ENCODE measurements at regions not wholly inside any gene's neighbourhood (a gene's known extent, or its start where the extent isn't known, plus 50 kb on each side); places are given as distances from the start of the nearest gene placed in this dataset.

DNA sequence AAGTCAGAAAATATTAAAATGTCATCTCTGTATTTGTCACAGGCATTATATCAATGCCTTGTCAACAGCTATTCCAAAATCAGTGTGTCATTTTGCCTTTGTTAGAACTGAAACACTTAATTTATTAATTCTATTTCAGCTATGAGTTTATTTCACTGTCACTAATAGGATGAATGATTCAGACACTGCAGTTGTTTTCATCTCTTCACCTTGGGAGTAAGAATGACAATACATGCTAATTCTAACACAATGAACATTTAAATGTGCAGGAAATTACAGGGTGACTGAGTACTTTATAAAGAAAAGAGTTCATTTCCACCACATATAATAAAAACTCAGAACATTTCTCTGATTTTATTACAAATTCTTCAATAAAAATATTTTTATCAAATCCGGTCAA lies 109.7 kb downstream of the P2RY1 start:
- TF ChIP-seq POU2F2 (IDR thresholded peaks at IDR 0.05; ENCODE audit: low read depth, low read length) (no peak), POLR2A (IDR thresholded peaks at IDR 0.05; ENCODE audit: low read depth, low read length) (no peak), SPI1 (IDR thresholded peaks at IDR 0.05; ENCODE audit: low read depth, low read length) (no peak), TAF1 (IDR thresholded peaks at IDR 0.05; ENCODE audit: low read depth, low read length) (no peak)
- no peak for DNase-seq (ENCODE audit: insufficient read length, low spot score)
- FAIRE-seq = no peak

DNA sequence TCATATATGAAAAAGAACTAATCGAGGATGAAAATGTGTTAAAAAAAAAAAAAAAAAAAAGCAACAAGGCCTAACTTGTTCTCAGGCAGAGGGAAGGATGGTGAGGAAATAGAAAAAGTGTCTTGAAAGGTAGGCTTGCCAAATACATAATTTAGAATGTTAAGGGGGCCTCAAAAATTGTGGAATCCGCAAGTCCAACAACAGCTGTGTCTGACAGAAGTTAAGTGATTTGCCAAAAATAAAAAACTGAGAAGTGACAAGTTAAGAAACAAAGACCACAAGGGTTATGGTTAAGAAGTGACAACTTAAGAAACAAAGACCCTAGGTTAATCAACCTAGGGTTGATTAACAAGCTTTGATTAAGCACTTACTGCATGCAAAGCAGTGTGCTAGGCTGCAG lies 110.6 kb downstream of the P2RY1 start:
- FAIRE-seq = no peak
- TF ChIP-seq POU2F2 (IDR thresholded peaks at IDR 0.05; ENCODE audit: low read depth, low read length) = no peak
- TF ChIP-seq SPI1 (IDR thresholded peaks at IDR 0.05; ENCODE audit: low read depth, low read length) = no peak
- TF ChIP-seq POLR2A (IDR thresholded peaks at IDR 0.05; ENCODE audit: low read depth, low read length) = no peak
- no peak for TF ChIP-seq POLR2AphosphoS5 (IDR thresholded peaks at IDR 0.05; ENCODE audit: low read depth, low read length)
- TF ChIP-seq TAF1 (IDR thresholded peaks at IDR 0.05; ENCODE audit: low read depth, low read length) = no peak
- TF ChIP-seq PAX5 (IDR thresholded peaks at IDR 0.05; ENCODE audit: insufficient read depth, low read length, severe bottlenecking) = no peak

DNA sequence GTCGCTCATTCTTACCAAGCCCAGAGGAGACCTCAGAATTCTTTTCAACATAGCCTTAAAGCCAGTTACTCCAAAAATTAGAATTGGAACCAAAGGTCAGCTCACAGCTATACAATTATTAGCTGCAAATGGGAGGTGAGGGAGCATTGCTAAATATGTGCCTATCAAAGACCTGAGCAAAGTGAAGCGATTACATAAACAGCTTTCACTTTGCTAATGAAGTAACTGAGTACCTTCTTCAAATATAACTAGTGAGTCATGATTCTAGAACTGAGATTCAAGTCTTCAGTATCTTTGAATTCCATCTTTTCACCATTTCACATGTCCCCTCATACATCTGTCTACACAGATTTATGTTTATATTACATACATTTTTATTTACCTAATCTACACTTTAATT lies 122.6 kb downstream of the P2RY1 start:
- FAIRE-seq (no peak), DNase-seq (ENCODE audit: insufficient read length, low spot score) (no peak)
- no peak for TF ChIP-seq TAF1 (IDR thresholded peaks at IDR 0.05; ENCODE audit: low read depth, low read length)
- TF ChIP-seq POLR2A (IDR thresholded peaks at IDR 0.05; ENCODE audit: low read depth, low read length) = no peak
- TF ChIP-seq POLR2AphosphoS5 (IDR thresholded peaks at IDR 0.05; ENCODE audit: low read depth, low read length) = no peak
- TF ChIP-seq SPI1 (IDR thresholded peaks at IDR 0.05; ENCODE audit: low read depth, low read length) = no peak
- no peak for TF ChIP-seq PAX5 (IDR thresholded peaks at IDR 0.05; ENCODE audit: insufficient read depth, low read length, severe bottlenecking)
- no peak for TF ChIP-seq POU2F2 (IDR thresholded peaks at IDR 0.05; ENCODE audit: low read depth, low read length)

More for the DNA sequence above, 110.6 kb downstream of the P2RY1 start:
- DNase-seq (ENCODE audit: insufficient read length, low spot score) = no peak

DNA sequence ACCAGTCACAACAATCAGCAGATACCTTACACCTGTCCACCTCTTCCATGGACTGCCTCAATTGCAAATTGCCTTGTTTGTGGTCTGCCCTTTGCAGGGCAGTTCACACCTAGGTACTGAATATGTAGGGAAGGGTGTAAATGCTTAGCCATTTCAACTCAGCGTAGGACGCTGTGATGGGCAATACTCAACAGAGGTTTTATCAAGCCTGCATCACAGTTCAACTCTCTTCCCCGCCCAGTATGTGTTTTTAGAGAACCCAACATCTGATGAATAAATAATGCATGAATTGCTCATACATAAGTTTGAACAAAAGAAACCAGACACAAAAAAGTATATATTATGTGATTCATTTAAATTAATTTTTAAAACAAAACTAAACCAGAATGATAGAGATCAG lies 124.4 kb downstream of the P2RY1 start:
- DNase-seq (ENCODE audit: insufficient read length, low spot score) = no peak
- FAIRE-seq = no peak
- no peak for TF ChIP-seq SPI1 (IDR thresholded peaks at IDR 0.05; ENCODE audit: low read depth, low read length)
- no peak for TF ChIP-seq TAF1 (IDR thresholded peaks at IDR 0.05; ENCODE audit: low read depth, low read length)
- TF ChIP-seq POLR2AphosphoS5 (IDR thresholded peaks at IDR 0.05; ENCODE audit: low read depth, low read length) = no peak
- TF ChIP-seq POLR2A (IDR thresholded peaks at IDR 0.05; ENCODE audit: low read depth, low read length) = no peak
- no peak for TF ChIP-seq PAX5 (IDR thresholded peaks at IDR 0.05; ENCODE audit: insufficient read depth, low read length, severe bottlenecking)
- no peak for TF ChIP-seq POU2F2 (IDR thresholded peaks at IDR 0.05; ENCODE audit: low read depth, low read length)

DNA sequence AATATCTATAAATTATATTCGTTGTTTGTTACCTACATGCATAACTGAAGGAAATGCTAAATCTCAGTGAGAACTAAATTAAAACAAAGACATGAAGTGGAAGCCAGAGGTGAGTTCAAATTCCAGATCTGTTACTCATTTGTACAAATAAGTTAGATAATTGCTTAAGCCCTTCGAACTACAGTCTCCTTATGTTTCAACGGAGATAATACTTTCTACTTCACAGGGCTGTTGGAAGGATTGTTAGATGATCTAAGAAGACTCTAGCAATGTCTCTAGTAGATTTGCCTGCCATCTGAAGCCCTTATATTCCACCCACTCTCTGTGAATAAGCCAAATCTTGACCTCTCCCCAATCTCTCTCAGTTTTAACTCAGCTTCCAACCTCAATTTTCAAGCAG lies 125.8 kb downstream of the P2RY1 start:
- FAIRE-seq = no peak
- no peak for DNase-seq (ENCODE audit: insufficient read length, low spot score)
- TF ChIP-seq SPI1 (IDR thresholded peaks at IDR 0.05; ENCODE audit: low read depth, low read length) (no peak), TAF1 (IDR thresholded peaks at IDR 0.05; ENCODE audit: low read depth, low read length) (no peak), POLR2A (IDR thresholded peaks at IDR 0.05; ENCODE audit: low read depth, low read length) (no peak), POLR2AphosphoS5 (IDR thresholded peaks at IDR 0.05; ENCODE audit: low read depth, low read length) (no peak), PAX5 (IDR thresholded peaks at IDR 0.05; ENCODE audit: insufficient read depth, low read length, severe bottlenecking) (no peak), POU2F2 (IDR thresholded peaks at IDR 0.05; ENCODE audit: low read depth, low read length) (no peak)

GRCh38 chr3:152961323-152961722 lies 126.4 kb downstream of the P2RY1 start:
- FAIRE-seq (no peak), DNase-seq (ENCODE audit: insufficient read length, low spot score) (peak; percentile 3)
- no peak for TF ChIP-seq POLR2A (IDR thresholded peaks at IDR 0.05; ENCODE audit: low read depth, low read length)
- TF ChIP-seq PAX5 (IDR thresholded peaks at IDR 0.05; ENCODE audit: insufficient read depth, low read length, severe bottlenecking) = no peak
- TF ChIP-seq TAF1 (IDR thresholded peaks at IDR 0.05; ENCODE audit: low read depth, low read length) = no peak
- no peak for TF ChIP-seq POU2F2 (IDR thresholded peaks at IDR 0.05; ENCODE audit: low read depth, low read length)
- no peak for TF ChIP-seq SPI1 (IDR thresholded peaks at IDR 0.05; ENCODE audit: low read depth, low read length)
- no peak for TF ChIP-seq POLR2AphosphoS5 (IDR thresholded peaks at IDR 0.05; ENCODE audit: low read depth, low read length)

DNA sequence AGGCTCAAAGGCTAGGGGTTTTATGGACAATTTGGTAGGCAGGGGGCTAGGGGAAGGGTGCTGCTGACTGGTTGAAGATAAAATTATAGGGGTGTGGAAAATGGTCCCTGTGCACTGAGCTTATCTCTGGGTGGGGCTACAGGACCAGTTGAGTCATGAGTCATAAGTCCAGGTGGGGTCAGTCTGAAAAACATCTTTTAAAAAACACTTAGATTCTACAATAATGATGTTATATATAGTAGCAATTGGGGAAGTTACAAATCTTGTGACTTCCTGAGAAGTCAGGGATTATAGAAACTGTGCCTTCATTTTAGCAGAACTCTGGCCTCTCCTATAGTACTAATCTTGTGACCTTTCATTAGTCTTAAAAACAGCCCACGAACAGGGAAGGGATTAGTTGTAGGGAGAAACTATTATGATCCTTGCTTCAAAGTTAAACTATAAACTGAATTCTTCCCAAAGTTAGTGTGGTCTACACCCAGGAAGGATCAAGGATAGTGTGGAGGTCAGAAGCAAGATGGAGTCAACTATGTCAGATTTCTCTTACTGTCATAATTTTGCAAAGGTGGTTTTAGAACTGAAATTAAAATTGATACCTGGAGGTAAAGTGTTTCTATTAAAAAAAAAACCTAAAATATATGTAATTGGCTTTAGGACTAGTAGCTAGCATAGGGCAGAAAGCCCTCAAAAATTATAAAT lies 130.1 kb downstream of the P2RY1 start:
- TF ChIP-seq POLR2A (IDR thresholded peaks at IDR 0.05; ENCODE audit: low read depth, low read length) (no peak), POLR2AphosphoS5 (IDR thresholded peaks at IDR 0.05; ENCODE audit: low read depth, low read length) (no peak), PAX5 (IDR thresholded peaks at IDR 0.05; ENCODE audit: insufficient read depth, low read length, severe bottlenecking) (no peak), POU2F2 (IDR thresholded peaks at IDR 0.05; ENCODE audit: low read depth, low read length) (no peak), TAF1 (IDR thresholded peaks at IDR 0.05; ENCODE audit: low read depth, low read length) (no peak), SPI1 (IDR thresholded peaks at IDR 0.05; ENCODE audit: low read depth, low read length) (no peak)
- DNase-seq (ENCODE audit: insufficient read length, low spot score) (no peak), FAIRE-seq (no peak)

DNA sequence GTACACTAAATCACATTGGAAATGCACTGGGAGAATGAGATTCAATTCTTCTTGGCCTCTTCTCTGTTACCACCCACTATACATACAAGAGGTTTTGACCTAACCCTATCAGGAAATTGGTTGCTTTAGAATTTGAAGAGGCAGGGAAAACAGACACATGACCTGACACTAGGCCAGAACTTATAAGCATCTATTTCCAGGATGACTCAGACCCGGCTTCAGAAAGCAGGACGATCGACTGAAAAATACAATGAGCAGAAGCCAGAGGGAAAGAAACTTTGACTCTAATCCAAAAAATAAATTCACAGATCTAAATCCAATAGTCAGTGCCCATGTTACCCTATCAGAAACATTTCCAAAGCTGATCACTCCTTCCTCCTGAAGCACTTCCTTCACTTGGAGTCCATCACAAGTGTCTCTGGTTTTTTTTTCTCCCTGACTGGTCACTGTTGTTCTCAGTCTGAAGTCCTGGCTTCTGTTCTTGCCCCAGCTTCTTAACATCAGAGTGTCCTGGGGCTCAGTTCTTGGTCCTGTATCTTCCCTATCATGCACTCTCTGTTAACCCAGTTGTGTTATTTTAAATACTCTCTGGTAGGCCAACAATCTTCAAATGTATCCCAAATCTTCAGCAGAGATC lies 133.6 kb downstream of the P2RY1 start:
- TF ChIP-seq POLR2AphosphoS5 (IDR thresholded peaks at IDR 0.05; ENCODE audit: low read depth, low read length) (no peak), POU2F2 (IDR thresholded peaks at IDR 0.05; ENCODE audit: low read depth, low read length) (no peak), SPI1 (IDR thresholded peaks at IDR 0.05; ENCODE audit: low read depth, low read length) (no peak), TAF1 (IDR thresholded peaks at IDR 0.05; ENCODE audit: low read depth, low read length) (no peak), PAX5 (IDR thresholded peaks at IDR 0.05; ENCODE audit: insufficient read depth, low read length, severe bottlenecking) (no peak), POLR2A (IDR thresholded peaks at IDR 0.05; ENCODE audit: low read depth, low read length) (no peak)
- no peak for DNase-seq (ENCODE audit: insufficient read length, low spot score)
- FAIRE-seq = no peak

DNA sequence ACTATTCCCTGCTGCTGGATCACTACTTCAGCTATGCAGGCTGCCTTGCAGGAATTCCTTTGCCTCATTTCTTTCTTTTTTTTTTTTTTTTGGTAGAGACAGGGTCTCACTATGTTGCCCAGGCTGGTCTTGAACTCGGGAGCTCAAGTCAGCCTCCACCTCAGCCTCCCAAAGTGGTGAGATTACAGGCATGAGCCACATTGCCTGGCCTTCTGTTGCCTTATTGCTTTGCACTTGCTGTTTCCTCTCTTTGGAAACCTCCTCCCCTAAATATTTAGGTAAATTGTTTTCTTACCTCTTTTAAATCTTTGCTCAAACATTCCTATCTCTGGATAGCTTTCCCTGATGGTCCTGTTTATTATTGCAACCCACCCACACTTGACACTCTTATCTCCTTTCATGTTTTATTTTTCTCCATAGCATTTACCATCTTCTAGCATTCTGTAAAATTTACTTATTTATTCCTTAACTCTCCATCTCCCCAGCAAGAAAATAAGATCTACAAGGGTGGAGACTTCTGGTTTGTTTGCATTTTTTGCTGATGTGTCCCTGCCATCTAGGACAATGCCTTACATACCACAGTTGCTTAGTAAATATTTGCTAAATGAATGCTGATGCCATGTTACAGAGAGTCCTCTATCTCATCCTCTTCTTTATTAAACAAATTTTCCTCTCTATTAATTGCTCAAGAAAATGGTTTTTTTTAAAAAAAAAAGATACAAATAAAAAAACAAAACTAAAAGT lies 134.8 kb downstream of the P2RY1 start:
- TF ChIP-seq TAF1 (IDR thresholded peaks at IDR 0.05; ENCODE audit: low read depth, low read length) = no peak
- no peak for TF ChIP-seq SPI1 (IDR thresholded peaks at IDR 0.05; ENCODE audit: low read depth, low read length)
- TF ChIP-seq POLR2A (IDR thresholded peaks at IDR 0.05; ENCODE audit: low read depth, low read length) = no peak
- TF ChIP-seq PAX5 (IDR thresholded peaks at IDR 0.05; ENCODE audit: insufficient read depth, low read length, severe bottlenecking) = no peak
- DNase-seq (ENCODE audit: insufficient read length, low spot score) (no peak), FAIRE-seq (no peak)

All from GM12891 (cell line).